ENCODE measurements at regions not wholly inside any gene's neighbourhood (a gene's known extent, or its start where the extent isn't known, plus 50 kb on each side); places are given as distances from the start of the nearest gene placed in this dataset.
A peak's percentile ranks its signal among the peaks of the same experiment; 100 is the strongest.

DNA sequence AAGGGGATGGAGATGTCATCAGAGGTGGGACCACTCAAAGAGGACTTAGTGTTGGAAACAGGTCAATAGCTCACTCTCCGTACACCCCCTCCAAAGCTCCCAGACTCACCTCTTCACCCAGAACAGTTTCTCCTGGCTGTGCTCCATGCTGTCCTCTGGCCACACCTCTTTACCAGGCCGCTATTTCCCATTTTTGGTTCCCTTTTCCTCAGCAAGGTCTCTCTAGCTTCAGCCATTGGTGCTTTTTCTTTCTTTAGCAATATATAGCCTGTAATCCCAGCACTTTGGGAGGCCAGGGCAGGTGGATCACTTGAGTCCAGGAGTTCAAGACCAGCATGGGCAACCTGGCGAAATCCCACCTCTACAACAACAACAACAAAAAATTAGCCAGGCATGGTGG lies 123.6 kb upstream of the SMAD3 start:
- no peak for DNase-seq (ENCODE audit: low read depth in 4 of 4, low spot score in 2 of 4)

DNA sequence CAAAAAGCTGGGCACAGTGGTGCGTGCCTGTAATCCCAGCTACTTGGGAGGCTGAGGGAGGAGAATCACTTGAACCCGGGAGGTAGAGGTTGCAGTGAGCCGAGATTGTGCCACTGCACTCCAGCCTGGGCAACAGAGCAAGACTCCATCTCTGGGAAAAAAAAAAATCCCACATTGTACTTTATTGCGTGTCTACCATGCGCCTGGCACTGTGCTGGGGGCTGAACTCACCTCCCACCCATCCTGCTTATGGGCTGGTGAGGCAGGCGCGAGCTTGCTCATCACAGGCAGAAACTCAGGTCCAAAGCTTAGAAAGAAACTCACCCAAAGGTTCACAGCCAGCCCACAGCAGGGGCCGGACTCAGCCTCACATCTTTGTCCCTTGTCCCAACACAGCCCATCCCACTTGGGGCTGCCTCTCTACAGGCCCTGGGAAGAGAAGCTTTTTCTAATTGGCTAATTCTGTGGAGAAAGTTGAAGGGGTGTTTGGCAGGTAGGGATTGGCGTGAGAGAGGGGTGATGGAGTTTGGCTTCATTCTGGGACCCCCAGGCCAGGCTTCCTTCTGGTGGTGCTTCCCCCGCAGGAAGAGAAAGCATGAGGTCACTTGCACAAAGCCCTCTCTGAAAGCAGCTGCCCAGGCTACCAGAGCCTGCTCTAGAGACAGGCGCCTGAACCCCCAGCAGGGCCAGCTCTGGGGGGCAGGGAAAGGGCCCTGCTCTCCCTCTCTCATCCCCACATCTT lies 122.6 kb upstream of the SMAD3 start:
- no peak for DNase-seq (ENCODE audit: low read depth in 4 of 4, low spot score in 2 of 4)

DNA sequence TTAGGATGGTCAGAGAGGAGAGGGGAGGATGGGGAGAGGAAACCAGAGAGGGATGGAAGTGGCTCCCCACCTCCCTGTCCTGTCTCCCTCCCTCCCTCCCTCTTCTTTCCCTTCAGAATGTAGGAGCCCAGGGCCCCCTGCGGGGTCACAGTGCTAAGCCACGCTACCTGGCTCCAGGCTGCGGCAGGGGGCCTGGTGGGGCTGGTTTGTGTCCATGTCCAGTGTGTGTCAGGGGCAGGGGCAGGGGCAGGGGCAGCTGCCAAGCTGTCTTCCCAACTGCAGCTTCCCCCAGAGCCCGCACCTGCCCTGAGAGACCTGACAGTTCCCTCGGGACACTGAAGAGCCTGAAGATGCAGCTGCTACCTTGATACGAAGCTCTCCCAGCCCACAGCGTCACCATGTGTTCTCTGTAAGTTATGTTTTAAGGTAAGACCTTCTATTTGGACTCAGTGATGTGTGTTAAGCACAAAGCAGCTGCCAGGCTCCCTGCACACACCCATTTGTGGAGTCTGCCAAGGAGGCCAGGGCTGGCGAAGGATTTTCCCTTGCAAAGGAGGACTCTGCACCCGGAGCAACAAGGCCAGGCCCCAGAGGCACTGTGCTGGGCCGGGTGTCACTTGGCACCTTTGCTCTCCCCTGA lies 121.8 kb upstream of the SMAD3 start:
- no peak for DNase-seq (ENCODE audit: low read depth in 4 of 4, low spot score in 2 of 4)

DNA sequence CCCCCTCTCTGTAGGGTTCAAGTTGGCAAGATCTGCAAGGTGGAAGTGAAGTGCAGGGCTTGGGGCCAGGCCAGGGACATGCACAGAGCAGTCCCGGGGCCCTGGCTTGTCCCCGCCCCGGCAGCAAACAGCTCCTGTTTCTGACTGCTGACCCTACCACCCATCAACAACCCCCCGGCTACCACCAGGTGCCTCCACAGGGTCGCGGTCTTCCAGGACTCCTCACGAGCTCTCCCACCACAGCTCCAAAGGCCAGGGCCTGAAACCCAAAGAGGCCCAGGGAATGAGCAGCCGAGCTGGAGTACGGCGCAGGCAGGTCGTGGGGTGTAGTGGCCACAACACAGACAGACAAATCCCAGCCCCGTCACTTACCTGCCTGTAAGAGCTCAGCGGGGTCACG lies 121.3 kb upstream of the SMAD3 start:
- no peak for DNase-seq (ENCODE audit: low read depth in 4 of 4, low spot score in 2 of 4)

DNA sequence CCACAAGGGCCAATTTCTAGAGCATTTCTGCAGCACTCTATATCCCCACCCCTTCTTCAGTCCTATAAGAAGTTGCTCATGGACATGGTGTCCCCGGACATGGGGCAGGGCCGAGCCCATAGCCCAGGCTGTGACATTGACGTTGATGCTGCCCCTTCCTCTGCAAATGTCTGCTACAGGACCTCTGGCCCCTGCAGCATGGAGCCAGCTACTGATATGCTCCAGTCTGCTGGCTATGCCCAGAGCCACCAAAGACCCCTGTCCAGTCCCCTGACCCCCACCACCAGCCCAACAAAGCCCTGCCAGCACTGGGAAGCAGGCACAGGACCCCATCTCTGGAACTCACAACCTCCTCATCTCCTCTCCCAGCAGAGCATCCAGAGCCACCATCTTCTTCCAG lies 120.1 kb upstream of the SMAD3 start:
- no peak for DNase-seq (ENCODE audit: low read depth in 4 of 4, low spot score in 2 of 4)

DNA sequence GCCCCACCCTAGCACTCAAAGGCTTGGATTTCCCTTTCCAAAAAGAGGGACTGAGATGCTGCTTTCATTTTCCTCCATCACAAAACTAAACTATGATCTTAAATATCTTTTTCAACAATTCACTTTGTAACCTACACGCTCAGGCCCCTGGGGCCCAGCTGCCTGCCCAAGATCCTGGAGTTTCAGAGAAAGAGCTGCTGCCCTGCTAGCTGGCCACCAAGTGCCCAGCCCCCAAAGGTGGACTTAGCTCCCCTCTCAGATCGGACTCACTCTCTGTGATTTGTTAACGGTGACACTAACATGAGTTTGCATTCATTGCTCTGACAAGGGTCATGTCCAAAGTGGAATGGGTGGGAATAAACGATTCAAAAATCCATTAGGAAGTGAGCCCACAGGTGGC lies 119.6 kb upstream of the SMAD3 start:
- DNase-seq (ENCODE audit: low read depth in 4 of 4, low spot score in 2 of 4), result no peak

DNA sequence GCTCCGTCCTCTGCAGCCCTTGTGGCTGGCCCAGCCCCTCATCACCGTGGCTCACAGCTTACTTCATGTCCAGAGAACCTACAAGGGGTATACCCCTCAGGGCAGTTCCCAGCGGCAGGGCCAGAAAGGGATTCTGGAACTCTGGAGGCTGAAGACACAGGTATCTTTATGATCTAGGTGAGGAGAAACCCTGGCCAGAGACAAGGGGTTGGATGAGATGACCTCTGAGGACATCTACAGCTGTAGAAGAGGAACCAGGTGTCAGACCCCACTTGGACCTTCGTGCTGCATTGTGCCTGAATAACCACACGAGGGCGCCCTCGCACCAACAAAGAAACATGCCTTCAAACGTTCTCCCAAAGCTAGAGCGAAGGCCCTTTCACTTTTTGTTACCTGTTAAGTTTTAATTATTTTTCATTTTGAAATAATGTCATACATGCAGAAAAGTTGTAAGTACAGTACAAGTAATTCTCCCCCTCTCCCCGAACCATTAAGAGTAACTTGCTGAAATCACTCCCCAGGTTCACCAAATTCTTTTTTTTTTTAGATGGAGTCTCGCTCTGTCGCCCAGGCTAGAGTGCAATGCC lies 118.7 kb upstream of the SMAD3 start:
- peak in 2 of 4 donors; percentile 45 to 59 for DNase-seq (ENCODE audit: low read depth in 4 of 4, low spot score in 2 of 4)

DNA sequence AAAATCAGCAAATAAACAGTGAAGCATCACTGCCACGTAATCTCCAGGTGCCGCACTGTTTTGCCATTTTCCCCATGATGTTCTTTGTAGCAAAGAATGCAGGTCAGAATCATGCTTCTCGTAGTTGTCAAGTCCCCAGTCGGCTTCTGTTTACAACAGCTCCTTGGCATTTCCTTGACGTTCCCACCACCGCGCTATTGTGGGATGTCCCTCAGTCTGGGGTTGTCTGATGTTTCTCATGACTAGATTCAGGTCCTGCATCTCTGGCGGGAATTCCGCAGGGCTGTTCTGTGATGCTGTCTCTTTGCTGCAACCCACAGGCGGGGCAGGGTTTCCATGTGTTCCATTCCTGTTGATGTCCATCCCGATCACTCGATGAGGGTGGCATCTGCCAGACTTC lies 117.9 kb upstream of the SMAD3 start:
- DNase-seq (ENCODE audit: low read depth in 4 of 4, low spot score in 2 of 4), result no peak

DNA sequence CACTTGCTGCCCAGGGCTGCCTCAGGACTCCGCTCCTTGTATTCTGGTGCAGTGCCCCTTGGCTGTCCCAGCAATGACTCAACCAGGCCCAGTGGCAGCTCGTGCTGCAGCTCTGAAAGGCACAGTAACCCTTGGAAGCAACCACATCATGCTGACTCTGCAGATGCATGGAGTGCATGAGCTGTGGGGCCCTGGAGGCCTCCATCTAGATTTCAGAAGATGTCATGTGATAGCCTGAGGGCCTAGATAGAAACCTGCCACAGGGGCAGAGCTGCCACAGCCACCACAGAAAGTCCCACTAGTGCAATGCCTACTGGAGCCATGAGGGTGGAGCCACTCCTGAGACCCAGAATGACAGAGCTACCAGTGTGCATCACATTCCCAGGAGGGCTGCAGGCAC lies 117.1 kb upstream of the SMAD3 start:
- DNase-seq (ENCODE audit: low read depth in 4 of 4, low spot score in 2 of 4), result no peak

DNA sequence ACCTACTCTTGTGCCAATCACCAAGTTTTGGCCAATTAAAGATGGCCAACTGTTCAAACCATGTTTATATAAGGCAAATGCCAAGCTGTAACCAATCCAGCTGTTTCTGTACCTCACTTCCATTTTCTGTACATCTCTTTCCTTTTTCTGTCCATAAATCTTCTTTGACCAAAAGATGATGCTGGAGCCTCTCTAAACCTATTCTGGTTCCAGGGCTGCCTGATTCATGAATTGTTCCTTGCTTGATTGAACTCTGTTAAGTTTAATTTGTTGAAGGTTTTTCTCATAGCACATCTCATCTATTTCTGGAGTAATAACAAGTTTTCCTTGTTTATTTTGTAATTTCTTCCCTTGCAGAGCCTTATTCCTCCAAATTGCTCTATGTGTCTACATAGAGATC lies 115.3 kb upstream of the SMAD3 start:
- no peak for DNase-seq (ENCODE audit: low read depth in 4 of 4, low spot score in 2 of 4)

DNA sequence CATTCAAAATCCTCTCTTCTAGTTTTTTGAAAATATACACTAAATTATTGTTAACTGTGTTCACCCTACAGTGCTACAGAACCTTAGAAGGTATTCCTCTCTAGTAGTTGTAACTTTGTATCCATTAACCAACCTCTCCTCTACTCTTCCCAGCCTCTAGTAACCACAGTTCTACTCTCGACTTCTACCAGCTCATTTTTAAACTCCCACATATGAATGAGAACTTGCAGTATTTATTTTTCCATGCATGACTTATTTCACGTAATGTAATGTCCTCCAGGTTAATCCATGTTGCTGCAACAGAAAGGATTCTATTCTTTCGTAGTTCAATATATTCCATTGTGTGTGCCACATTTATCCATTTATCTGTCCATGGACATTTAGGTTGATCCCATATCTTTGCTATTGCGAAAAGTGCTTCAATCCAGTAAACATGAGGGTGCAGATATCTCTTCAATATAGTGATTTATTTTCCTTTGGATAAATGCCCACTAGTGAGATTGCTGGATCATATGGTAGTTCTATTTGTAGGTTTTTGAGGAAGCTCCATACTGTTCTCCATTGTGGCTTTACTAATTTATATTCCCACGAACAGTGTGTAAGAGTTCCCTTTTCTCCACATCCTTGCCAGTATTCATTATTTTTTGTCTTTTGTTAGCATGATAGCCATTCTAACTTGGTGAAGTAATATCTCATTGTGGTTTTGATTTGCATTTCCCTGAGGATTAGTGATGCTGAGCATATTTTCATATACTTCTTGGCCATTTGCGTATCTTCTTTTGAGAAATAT lies 113.7 kb upstream of the SMAD3 start:
- no peak for DNase-seq (ENCODE audit: low read depth in 4 of 4, low spot score in 2 of 4)

DNA sequence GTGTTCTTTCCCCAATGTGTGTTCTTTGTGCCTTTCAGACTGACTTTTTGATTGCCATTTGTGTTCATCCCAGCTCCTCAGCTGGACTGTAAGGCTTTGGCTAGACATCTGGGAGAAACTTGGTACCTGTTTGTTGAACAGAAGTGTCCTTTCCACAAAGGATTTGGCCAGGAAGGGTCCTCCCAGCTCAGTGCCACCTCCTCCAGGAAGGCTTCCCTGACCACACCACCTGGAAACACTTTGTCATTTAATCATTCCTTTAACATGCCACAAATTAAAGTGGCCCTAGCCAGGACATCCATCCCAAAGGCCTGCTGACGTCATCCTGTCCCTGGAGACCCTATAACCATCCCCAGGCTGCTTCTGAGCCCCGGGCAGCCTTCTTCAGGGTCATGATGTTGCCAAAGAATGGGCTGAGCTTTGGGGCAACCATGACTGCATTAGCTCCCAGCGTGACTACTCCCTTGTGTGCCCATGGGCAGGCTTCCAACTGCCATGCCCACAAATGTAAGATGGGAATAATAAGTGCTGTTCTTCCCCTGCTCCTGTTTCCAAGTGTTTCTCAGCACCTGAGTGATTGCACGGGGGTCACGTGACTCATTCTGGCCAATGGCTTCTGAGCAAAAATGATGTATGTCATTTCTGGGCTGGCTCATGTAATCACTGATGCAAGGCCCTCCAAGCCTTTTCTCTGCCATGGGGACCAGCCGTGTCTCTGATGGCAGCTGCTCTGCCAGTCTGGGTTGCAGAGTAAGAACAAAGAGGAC lies 112.5 kb upstream of the SMAD3 start:
- no peak for DNase-seq (ENCODE audit: low read depth in 4 of 4, low spot score in 2 of 4)

DNA sequence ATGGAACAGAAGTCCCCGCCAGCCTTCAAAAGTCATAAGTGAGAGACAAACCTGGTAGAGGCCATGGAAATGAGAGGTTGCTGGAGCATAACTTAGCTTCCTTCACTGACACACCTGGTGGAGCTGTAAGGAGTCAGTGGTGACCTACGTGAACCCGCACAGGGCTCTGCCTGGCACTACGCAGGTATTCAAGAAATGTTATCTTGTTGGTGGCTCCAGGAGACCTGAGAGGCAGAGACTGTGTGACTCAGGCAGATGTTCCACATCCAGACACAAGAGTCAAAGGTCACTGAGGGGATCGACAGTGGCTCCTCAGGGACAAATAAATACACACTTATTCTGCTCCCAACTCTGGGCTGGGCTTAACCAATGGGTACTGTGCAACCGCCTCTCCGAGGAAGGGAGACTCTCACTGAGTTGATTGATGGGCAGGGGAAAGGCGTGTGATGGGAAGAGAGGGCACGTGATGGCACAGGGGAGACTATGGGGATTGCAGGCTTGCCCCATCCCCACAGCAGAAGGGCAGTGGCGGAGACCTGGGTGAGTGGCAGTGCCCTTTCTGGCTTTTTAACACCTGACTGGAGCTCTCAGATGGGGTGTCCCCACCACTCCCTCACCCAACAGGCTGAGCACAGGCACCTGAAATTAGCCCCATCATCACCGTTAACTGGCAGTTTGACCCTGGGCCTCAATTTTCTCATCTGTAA lies 111.7 kb upstream of the SMAD3 start:
- no peak for DNase-seq (ENCODE audit: low read depth in 4 of 4, low spot score in 2 of 4)

DNA sequence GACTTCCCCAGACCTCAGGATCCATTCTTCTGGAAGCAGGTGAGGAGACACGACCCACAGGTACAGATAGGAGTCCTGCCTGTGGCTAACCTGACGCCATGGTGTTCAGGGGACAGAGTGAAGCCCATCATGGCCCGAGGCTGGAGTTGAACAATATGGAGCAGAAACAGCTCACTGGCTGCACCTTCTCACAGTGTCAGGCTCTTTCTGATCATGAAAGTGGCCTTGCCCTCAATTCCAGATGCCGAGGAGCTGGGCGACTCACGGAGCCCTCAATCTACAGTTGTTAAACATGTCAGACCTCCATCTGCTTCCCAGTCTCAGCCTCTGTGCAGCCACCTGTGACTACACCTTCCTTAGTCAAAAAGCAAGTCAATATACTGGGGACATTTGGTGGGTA lies 110.8 kb upstream of the SMAD3 start:
- no peak for DNase-seq (ENCODE audit: low read depth in 4 of 4, low spot score in 2 of 4)

DNA sequence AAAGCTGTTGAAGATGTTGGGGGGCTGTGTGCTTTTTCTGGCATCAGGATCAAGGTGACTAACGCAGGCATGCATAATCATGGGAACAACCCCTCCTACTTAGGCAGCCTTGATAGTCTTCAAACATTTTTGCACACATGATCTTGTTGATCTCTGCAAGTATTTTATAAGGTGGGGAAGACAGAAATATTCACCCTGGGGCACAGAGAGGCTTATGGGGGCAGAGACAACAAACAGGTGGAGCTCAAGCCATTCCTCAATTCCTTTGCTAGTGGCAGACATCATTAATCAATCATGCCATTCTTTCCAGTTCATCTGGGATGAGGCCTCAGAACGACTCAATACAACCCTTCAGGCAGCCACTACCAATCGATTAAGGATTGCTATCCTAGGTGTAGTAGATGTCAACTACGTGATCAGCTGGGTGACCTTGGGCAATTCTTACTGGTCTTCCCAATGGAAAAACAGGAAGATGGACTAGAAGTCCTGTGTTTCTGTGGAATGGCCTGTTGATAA lies 110.3 kb upstream of the SMAD3 start:
- DNase-seq (ENCODE audit: low read depth in 4 of 4, low spot score in 2 of 4), result no peak

DNA sequence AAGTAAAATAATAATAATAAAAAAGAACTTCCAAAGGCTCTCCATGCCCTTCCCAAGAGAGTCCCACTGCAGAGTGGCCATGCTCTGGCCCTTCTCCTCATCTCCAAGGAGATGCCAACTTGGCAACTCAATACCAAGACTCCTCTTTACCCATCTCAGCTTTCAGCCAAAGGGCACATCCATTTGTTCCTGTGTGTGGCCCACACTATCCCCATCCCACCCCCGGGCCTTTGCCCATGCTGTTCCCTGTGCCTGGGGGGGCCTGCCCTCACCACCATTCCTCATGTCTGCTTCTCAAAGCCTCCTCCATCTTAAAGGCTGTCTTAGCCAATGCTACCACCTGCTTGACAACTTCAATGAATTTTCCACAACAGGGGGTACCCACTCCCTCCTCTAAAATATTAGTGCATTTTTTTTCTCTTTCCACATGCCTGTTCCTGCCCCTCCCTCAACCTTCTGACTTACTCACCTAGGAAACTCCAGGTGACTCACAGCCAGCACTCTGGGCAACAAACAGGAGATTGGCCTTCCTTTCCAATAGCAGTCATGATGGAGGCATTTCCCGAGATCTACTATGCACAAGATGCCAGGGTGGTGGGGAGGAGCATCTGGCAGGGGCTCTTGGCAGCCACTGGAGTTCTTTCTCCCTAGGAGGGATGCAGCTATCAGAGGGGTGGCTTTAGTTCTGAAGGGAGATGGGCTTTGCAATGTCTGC lies 109.4 kb upstream of the SMAD3 start:
- DNase-seq (ENCODE audit: low read depth in 4 of 4, low spot score in 2 of 4), result no peak

DNA sequence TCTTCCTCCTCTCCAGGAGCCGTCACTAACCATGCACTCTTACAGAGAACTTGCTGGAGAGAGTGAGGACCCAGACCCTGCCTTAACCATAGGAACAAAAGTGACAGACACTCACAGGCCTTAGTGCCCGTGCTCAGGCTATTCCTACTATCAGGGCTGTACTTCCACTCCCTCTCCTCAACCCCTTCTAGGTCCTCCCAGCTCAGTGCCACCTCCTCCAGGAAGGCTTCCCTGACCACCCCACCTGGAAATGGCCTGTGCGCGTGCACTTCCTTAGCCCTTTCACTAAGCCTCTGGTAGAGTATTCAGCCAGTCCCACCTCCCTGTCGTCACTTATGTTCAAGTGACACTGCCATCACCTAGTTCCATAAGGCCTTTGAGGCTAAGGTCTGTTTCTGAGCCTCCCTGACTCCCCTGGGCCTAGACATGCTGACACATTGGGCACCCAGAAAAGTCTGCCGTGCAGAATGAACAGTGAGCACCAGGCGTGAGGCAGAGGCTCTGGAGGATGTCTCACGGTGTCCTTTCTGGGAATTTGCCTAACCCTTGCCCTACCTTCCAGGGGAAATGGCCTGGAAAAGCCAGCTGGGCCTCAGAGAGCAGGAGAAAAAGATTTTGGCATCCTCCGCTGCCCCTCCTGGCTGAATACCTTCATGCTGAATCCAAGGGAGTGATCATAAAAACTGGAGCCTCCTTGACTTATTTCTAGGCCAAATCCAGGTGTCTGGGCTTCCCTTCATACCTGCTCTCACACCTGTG lies 108.6 kb upstream of the SMAD3 start:
- no peak for DNase-seq (ENCODE audit: low read depth in 4 of 4, low spot score in 2 of 4)

DNA sequence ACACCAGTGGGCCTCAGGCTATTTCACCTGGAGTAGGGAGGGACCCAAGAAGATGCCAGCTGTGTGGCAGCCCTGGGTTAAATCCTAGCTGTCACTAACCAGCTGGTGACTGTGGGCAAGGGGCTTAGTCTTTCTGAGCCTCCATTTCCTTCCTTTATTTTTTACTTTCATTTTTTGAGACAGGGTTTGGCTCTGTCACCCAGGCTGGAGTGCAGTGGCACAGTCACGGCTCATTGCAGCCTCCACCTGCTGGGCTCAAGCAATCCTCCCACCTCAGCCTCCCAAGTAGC lies 108.0 kb upstream of the SMAD3 start:
- no peak for DNase-seq (ENCODE audit: low read depth in 4 of 4, low spot score in 2 of 4)

DNA sequence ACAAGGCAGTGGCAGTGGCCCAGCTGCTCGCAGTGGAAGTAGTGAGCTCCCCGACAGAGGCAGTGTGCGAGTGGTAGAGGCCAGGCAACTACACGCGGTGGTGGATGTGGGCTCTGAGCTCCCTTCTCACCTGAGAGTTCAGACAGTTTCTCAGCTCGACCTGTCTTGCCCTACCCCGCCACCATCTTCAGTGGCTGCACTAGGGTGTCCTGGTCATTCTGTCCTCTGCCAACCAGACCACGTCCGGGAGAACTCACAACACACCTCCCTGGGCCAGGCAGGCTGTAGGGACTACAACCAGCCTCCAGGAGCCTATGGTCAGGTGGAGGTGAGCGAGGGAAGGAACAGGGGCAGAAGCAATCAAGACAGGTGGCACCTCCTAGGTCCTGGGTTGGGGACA lies 106.3 kb upstream of the SMAD3 start:
- no peak for DNase-seq (ENCODE audit: low read depth in 4 of 4, low spot score in 2 of 4)
